ENCODE measurements at regions not wholly inside any gene's neighbourhood (a gene's known extent, or its start where the extent isn't known, plus 50 kb on each side); places are given as distances from the start of the nearest gene placed in this dataset.

DNA sequence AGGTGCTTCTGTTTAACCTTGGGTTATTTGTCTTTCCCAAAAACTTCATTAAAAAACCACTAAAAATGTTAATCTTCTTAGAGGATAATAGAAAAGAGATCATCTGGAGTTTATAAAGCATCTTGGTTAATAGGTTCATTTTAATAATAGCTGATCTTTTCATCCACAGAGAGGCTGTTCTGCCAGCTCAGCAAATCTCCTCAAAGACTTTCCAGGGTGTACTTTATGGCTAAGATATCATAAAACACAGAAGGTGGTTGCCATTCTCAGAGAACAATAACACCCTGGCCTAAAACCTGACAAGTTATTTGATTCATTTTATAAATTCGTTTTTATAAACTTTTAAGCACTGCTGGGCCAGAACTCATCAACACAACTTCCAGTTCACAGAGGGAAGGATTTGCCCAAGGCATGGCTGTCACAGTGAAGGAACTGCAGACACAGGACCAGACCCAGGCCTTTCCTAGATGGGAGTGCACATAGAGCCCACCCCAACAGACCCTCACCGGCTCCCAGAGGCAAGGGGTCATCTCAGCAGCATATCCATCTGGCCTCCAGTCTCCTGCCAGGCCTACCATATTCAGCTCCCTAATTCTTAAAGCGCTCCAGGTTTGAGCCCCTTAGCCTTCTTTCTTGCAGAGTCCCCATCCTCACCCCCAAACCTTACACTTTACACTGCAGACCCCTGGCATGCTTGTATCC, 203.4 kb upstream of the RAB6C start:
- intact Hi-C loops (cut with micrococcal nuclease; ENCODE audit: unreplicated experiment) = no loop called here

DNA sequence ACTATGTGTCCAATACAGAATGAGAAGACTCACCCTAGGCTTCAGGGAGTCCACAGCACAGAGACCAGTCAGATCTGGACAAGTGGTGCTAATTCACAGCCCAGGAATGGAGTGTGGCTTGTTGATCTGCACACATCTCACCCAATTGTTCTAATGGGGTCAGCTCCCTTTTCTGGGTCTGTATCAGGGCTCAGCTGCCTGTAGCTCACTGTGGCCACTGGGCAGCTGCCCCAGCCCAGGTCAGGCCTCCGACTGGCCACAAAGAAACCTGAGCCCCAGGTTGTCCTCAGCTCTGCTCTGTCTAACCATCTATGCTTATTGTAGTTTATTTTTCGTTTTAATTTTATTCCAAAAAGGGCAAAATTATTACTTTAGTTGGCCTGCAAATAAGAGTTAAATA, 202.3 kb upstream of the RAB6C start:
- DNase-seq (ENCODE audit: low spot score) = no peak
- no TSS peak for BruUV-seq (replicated peaks)
- H3K27me3 ChIP-seq (replicated peaks; ENCODE audit: insufficient read depth, low read depth, low read length, poor library complexity) = no peaks in the 10 kb centered on the region

More for the DNA sequence above, 203.4 kb upstream of the RAB6C start:
- Histone ChIP-seq H3K36me3 (ENCODE audit: insufficient read depth, low read length, poor library complexity, severe bottlenecking) (no peaks in the 10 kb centered on the region), H3K4me1 (ENCODE audit: insufficient read depth, low read length, poor library complexity, severe bottlenecking) (peaks cover 23% of the 10 kb centered on the region), H3K4me3 (ENCODE audit: low read depth, low read length, poor library complexity, severe bottlenecking) (no peak overlapping the region), H3K9me3 (ENCODE audit: low read depth, low read length, poor library complexity, severe bottlenecking) (no peaks in the 10 kb centered on the region), H3K27me3 (replicated peaks; ENCODE audit: insufficient read depth, low read depth, low read length, poor library complexity) (no peaks in the 10 kb centered on the region), H3K27ac (ENCODE audit: low read depth, low read length, poor library complexity, severe bottlenecking) (no peak overlapping the region)
- no peak for DNase-seq (ENCODE audit: low spot score)
- no TSS peak for BruUV-seq (replicated peaks)
- ChIA-PET POLR2A (ENCODE audit: low non-redundant PET) (no interaction called here), CTCF (no interaction called here)
- no peak for TF ChIP-seq EZH2 (IDR thresholded peaks at IDR 0.05; ENCODE audit: borderline replicate concordance, low read depth, low read length, poor library complexity, severe bottlenecking)
- TF ChIP-seq, protein P1, sequence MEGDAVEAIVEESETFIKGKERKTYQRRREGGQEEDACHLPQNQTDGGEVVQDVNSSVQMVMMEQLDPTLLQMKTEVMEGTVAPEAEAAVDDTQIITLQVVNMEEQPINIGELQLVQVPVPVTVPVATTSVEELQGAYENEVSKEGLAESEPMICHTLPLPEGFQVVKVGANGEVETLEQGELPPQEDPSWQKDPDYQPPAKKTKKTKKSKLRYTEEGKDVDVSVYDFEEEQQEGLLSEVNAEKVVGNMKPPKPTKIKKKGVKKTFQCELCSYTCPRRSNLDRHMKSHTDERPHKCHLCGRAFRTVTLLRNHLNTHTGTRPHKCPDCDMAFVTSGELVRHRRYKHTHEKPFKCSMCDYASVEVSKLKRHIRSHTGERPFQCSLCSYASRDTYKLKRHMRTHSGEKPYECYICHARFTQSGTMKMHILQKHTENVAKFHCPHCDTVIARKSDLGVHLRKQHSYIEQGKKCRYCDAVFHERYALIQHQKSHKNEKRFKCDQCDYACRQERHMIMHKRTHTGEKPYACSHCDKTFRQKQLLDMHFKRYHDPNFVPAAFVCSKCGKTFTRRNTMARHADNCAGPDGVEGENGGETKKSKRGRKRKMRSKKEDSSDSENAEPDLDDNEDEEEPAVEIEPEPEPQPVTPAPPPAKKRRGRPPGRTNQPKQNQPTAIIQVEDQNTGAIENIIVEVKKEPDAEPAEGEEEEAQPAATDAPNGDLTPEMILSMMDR (conservative IDR thresholded peaks at IDR 0.05; ENCODE audit: low read depth, low read length) = no peak

DNA sequence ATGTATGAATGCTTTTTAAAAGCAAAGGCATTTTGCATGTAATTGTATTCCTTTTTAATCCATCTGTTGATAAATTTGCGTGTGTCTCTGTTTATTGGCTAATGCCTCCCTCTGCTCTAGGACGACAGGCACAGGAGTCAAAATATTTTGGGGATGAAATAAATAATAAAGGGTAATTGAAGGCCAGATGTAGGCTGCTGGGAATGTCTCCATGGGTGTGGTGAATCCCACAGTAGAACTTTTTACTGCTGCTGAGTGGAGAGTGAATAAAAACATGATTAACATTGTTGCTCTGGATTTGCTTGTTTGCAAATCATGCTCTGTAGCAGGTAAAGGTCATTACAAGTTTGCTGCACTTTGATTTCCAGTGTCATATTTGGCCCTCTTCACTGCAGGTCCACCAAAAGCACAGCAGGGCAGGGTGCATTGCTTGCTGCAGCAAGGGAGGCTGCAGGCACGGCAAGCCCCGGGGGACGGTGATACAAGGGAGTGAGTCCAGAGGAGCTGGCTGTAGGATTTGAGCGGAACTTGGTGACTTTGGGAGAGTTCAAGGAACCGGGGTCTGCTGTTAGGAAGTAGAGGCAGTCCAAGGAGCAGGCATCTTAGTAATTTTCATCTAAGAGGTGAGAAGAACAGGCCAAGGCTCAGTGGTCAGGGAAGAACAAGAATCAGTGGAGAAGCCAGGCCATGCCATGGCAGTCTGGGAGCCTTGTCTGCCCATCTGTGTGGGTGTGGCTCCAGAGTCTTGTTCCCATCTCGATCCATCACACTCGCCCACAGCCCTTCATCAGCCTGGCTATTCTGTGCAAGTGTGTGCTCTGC, 201.5 kb upstream of the RAB6C start:
- intact Hi-C loops (cut with micrococcal nuclease; ENCODE audit: unreplicated experiment) = no loop called here

More for the DNA sequence above, 202.3 kb upstream of the RAB6C start:
- TF ChIP-seq, protein P1 (conservative IDR thresholded peaks at IDR 0.05; ENCODE audit: low read depth, low read length) = no peak
- TF ChIP-seq EZH2 (IDR thresholded peaks at IDR 0.05; ENCODE audit: borderline replicate concordance, low read depth, low read length, poor library complexity, severe bottlenecking) = no peak
- Histone ChIP-seq H3K4me1 (ENCODE audit: insufficient read depth, low read length, poor library complexity, severe bottlenecking) (peaks cover 28% of the 10 kb centered on the region), H3K27ac (ENCODE audit: low read depth, low read length, poor library complexity, severe bottlenecking) (no peak overlapping the region), H3K9me3 (ENCODE audit: low read depth, low read length, poor library complexity, severe bottlenecking) (no peaks in the 10 kb centered on the region), H3K4me3 (ENCODE audit: low read depth, low read length, poor library complexity, severe bottlenecking) (no peak overlapping the region), H3K36me3 (ENCODE audit: insufficient read depth, low read length, poor library complexity, severe bottlenecking) (no peaks in the 10 kb centered on the region)
- ChIA-PET POLR2A (ENCODE audit: low non-redundant PET) (no interaction called here), CTCF (no interaction called here)
- intact Hi-C loops (cut with micrococcal nuclease; ENCODE audit: unreplicated experiment) = no loop called here

More for the DNA sequence above, 201.5 kb upstream of the RAB6C start:
- H3K9me3 ChIP-seq (ENCODE audit: low read depth, low read length, poor library complexity, severe bottlenecking) = no peaks in the 10 kb centered on the region
- H3K27ac ChIP-seq (ENCODE audit: low read depth, low read length, poor library complexity, severe bottlenecking) = no peak overlapping the region
- ChIA-PET POLR2A (ENCODE audit: low non-redundant PET) (no interaction called here), CTCF (no interaction called here)
- BruUV-seq (replicated peaks) = no TSS peak
- no peak overlapping the region for H3K4me3 ChIP-seq (ENCODE audit: low read depth, low read length, poor library complexity, severe bottlenecking)
- TF ChIP-seq, protein P1 (conservative IDR thresholded peaks at IDR 0.05; ENCODE audit: low read depth, low read length) = no peak
- TF ChIP-seq EZH2 (IDR thresholded peaks at IDR 0.05; ENCODE audit: borderline replicate concordance, low read depth, low read length, poor library complexity, severe bottlenecking) = no peak
- DNase-seq (ENCODE audit: low spot score) = no peak
- H3K4me1 ChIP-seq (ENCODE audit: insufficient read depth, low read length, poor library complexity, severe bottlenecking) = peaks cover 28% of the 10 kb centered on the region
- no peaks in the 10 kb centered on the region for H3K27me3 ChIP-seq (replicated peaks; ENCODE audit: insufficient read depth, low read depth, low read length, poor library complexity)
- no peaks in the 10 kb centered on the region for H3K36me3 ChIP-seq (ENCODE audit: insufficient read depth, low read length, poor library complexity, severe bottlenecking)

All from A673 (cell line).